Calu3 (cell line): ENCODE measurements at regions not wholly inside any gene's neighbourhood (a gene's known extent, or its start where the extent isn't known, plus 50 kb on each side); places are given as distances from the start of the nearest gene placed in this dataset.
"Not testable (repeated sequence)": the region's sequence is repeated elsewhere in the genome, so short reads cannot be mapped to it uniquely, and the experiment has no call there.

Experiments used
- BruUV-seq: library from RNA; stranded (reverse); fragments of 400-500 nt; replicated peaks from 2 replicates; lab custom pipeline; 2021; lab: Mats Ljungman, UMichigan
- CTCF ChIA-PET: fragments of 300-600 bp; sonication (Branson Sonifier 250); formaldehyde crosslinking; loops from one replicate; lab custom pipeline; 2022; ENCODE audit warnings: antibody characterized with exemption; lab: Charles Lee
- DNase-seq: peaks from one replicate; pipeline ENCODE4 v3.0.0; 2022
- H3K27ac Mint-ChIP-seq: one replicate; pipeline ENCODE4 v1.8.0; 2022; ENCODE audit warnings: mixed read lengths; ENCODE audit not compliant: unreplicated experiment
- H3K27me3 Mint-ChIP-seq: one replicate; pipeline ENCODE4 v1.8.0; 2022; ENCODE audit warnings: mixed read lengths; ENCODE audit not compliant: unreplicated experiment
- H3K36me3 Mint-ChIP-seq: one replicate; pipeline ENCODE4 v1.8.0; 2022; ENCODE audit warnings: mild to moderate bottlenecking, moderate library complexity, mixed read lengths; ENCODE audit not compliant: insufficient read depth, unreplicated experiment
- H3K4me1 Mint-ChIP-seq: one replicate; pipeline ENCODE4 v1.8.0; 2022; ENCODE audit warnings: mild to moderate bottlenecking, low read depth, mixed read lengths; ENCODE audit not compliant: unreplicated experiment
- H3K4me3 Mint-ChIP-seq: one replicate; pipeline ENCODE4 v1.8.0; 2022; ENCODE audit warnings: mild to moderate bottlenecking, low read depth, moderate library complexity, mixed read lengths; ENCODE audit not compliant: unreplicated experiment
- H3K9me3 Mint-ChIP-seq: one replicate; pipeline ENCODE4 v1.8.0; 2022; ENCODE audit warnings: low read depth, mixed read lengths; ENCODE audit not compliant: unreplicated experiment
- CTCF ChIP-seq: fragments of 200-600 bp; IDR thresholded peaks from one replicate; pipeline ENCODE4 v1.8.0; 2022; ENCODE audit warnings: antibody characterized with exemption; ENCODE audit not compliant: unreplicated experiment
- intact Hi-C: fragments of 100-400 bp; cut with micrococcal nuclease; formaldehyde crosslinking; loops from one replicate; pipeline ENCODE4 v1.10.0; 2022; ENCODE audit not compliant: unreplicated experiment

- CTCF ChIA-PET: no interaction called here
These were observed 2033.0 kb upstream of the PCDH20 start for GRCh38 chr13:63448692-63449091.

DNA sequence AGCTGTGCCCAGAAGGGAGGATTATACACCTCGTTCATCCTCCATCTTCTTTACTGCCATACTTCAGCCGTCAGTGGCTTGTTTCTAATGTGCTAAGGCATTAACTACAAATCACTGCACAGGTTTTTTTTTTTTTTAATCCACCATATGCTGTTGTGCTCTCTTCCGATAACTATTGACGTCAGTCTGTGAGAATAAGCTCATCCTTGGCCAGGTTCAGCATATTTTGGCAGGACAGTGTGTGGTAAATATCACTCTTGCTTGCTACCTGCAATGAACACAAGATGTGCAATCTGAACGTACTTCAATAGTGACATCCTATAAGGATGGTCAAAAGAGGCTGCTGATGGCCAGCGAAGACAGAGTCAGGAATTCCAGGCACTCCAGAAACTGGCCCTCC lies 2030.7 kb upstream of the PCDH20 start:
- no peak for DNase-seq
- Mint-ChIP-seq H3K9me3 (no peaks in the 10 kb centered on the region), H3K27me3 (no peaks in the 10 kb centered on the region), H3K36me3 (no peaks in the 10 kb centered on the region), H3K27ac (no peak overlapping the region), H3K4me3 (no peak overlapping the region), H3K4me1 (no peaks in the 10 kb centered on the region)
- intact Hi-C loops: no loop called here
- CTCF ChIA-PET: no interaction called here
- no peak for TF ChIP-seq CTCF
- BruUV-seq: no TSS peak

More at GRCh38 chr13:63448692-63449091, 2033.0 kb upstream of the PCDH20 start:
- Mint-ChIP-seq H3K27me3 (no peaks in the 10 kb centered on the region), H3K27ac (no peak overlapping the region), H3K36me3 (no peaks in the 10 kb centered on the region), H3K4me1 (no peaks in the 10 kb centered on the region), H3K4me3 (no peak overlapping the region), H3K9me3 (no peaks in the 10 kb centered on the region)
- BruUV-seq: no TSS peak
- DNase-seq: no peak
- TF ChIP-seq CTCF: no peak
- intact Hi-C loops: no loop called here

- CTCF ChIA-PET, H3K27me3 Mint-ChIP-seq, BruUV-seq, H3K36me3 Mint-ChIP-seq, DNase-seq, H3K27ac Mint-ChIP-seq, H3K4me3 Mint-ChIP-seq, H3K9me3 Mint-ChIP-seq, intact Hi-C loops, H3K4me1 Mint-ChIP-seq: not testable (repeated sequence)
These were observed 2028.6 kb upstream of the PCDH20 start for GRCh38 chr13:63444225-63444624.

GRCh38 chr13:63438951-63439350 lies 2023.3 kb upstream of the PCDH20 start:
- Mint-ChIP-seq H3K4me3 (no peak overlapping the region), H3K27ac (no peak overlapping the region), H3K4me1 (no peaks in the 10 kb centered on the region), H3K27me3 (no peaks in the 10 kb centered on the region), H3K9me3 (no peaks in the 10 kb centered on the region), H3K36me3 (no peaks in the 10 kb centered on the region)
- DNase-seq: no peak
- CTCF ChIA-PET: no interaction called here
- intact Hi-C loops: no loop called here
- no TSS peak for BruUV-seq
- no peak for TF ChIP-seq CTCF

GRCh38 chr13:63436325-63436668 lies 2020.6 kb upstream of the PCDH20 start:
- Mint-ChIP-seq H3K27me3 (no peaks in the 10 kb centered on the region), H3K4me3 (no peak overlapping the region), H3K36me3 (no peaks in the 10 kb centered on the region), H3K9me3 (no peaks in the 10 kb centered on the region), H3K4me1 (no peaks in the 10 kb centered on the region), H3K27ac (no peak overlapping the region)
- intact Hi-C loops: no loop called here
- no TSS peak for BruUV-seq
- no peak for TF ChIP-seq CTCF
- no peak for DNase-seq
- CTCF ChIA-PET: no interaction called here
